ENCODE measurements at regions not wholly inside any gene's neighbourhood (a gene's known extent, or its start where the extent isn't known, plus 50 kb on each side); places are given as distances from the start of the nearest gene placed in this dataset.

DNA sequence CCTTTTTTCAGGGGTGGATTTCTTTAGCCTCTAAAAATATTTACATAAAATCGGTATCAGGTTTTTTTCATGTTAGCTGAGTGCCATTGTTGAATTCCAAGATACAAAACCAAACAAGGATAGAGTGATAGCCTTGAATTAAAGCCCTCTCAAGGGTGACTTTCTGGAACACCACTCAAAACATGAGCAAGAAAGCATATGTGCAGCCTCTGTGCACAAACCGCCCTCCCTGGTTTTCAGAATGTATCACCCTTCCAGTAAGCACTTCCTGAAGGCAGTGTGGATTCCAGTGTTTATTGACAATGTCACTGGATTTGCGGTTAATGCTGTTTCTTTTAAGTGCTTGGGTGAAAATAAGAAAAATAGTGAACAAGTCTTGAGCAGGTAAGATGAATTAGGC is 597.7 kb downstream of the TMEM114 start:
- no peak overlapping the region for H3K27ac ChIP-seq (ENCODE audit: low read depth, low read length)
- H3K9me3 ChIP-seq (ENCODE audit: insufficient read depth, low read length): no peaks in the 10 kb centered on the region
- H3F3A ChIP-seq (ENCODE audit: insufficient read depth): no peaks in the 10 kb centered on the region
- no peak overlapping the region for H2AFZ ChIP-seq (ENCODE audit: low read depth, low read length, severe bottlenecking)
- H3K79me2 ChIP-seq (ENCODE audit: insufficient read depth, low read length): no peaks in the 10 kb centered on the region
- no peaks in the 10 kb centered on the region for H3K9me2 ChIP-seq (replicated peaks; ENCODE audit: insufficient read depth, low read length)
- no peaks in the 10 kb centered on the region for H4K20me1 ChIP-seq (ENCODE audit: low read depth, low read length)
- H3K4me2 ChIP-seq (ENCODE audit: low read depth, low read length, poor library complexity, severe bottlenecking): no peak overlapping the region
- no peaks in the 10 kb centered on the region for H3K27me3 ChIP-seq (ENCODE audit: low read length)
- no peak overlapping the region for H3K4me3 ChIP-seq (ENCODE audit: insufficient read depth, low read length, poor library complexity, severe bottlenecking)
- TF ChIP-seq CTCF (IDR thresholded peaks at IDR 0.05; ENCODE audit: insufficient read depth, low read length, poor library complexity, severe bottlenecking) (no peak), EZH2phosphoT487 (conservative IDR thresholded peaks at IDR 0.05; ENCODE audit: low read length) (no peak)
- no peaks in the 10 kb centered on the region for H3K36me3 ChIP-seq (ENCODE audit: low read length)
- no peak overlapping the region for H3K9ac ChIP-seq (ENCODE audit: low read length)

GRCh38 chr16:7990626-7991260 is 599.6 kb downstream of the TMEM114 start:
- Histone ChIP-seq H3K9me3 (ENCODE audit: insufficient read depth, low read length) (no peaks in the 10 kb centered on the region), H3K9me2 (replicated peaks; ENCODE audit: insufficient read depth, low read length) (no peaks in the 10 kb centered on the region), H4K20me1 (ENCODE audit: low read depth, low read length) (no peaks in the 10 kb centered on the region), H2AFZ (ENCODE audit: low read depth, low read length, severe bottlenecking) (no peak overlapping the region), H3F3A (ENCODE audit: insufficient read depth) (no peaks in the 10 kb centered on the region), H3K4me3 (ENCODE audit: insufficient read depth, low read length, poor library complexity, severe bottlenecking) (no peak overlapping the region), H3K27ac (ENCODE audit: low read depth, low read length) (no peak overlapping the region), H3K79me2 (ENCODE audit: insufficient read depth, low read length) (no peaks in the 10 kb centered on the region), H3K4me2 (ENCODE audit: low read depth, low read length, poor library complexity, severe bottlenecking) (no peak overlapping the region), H3K9ac (ENCODE audit: low read length) (no peak overlapping the region), H3K36me3 (ENCODE audit: low read length) (no peaks in the 10 kb centered on the region), H3K27me3 (ENCODE audit: low read length) (no peaks in the 10 kb centered on the region)
- TF ChIP-seq CTCF (IDR thresholded peaks at IDR 0.05; ENCODE audit: insufficient read depth, low read length, poor library complexity, severe bottlenecking): no peak

DNA sequence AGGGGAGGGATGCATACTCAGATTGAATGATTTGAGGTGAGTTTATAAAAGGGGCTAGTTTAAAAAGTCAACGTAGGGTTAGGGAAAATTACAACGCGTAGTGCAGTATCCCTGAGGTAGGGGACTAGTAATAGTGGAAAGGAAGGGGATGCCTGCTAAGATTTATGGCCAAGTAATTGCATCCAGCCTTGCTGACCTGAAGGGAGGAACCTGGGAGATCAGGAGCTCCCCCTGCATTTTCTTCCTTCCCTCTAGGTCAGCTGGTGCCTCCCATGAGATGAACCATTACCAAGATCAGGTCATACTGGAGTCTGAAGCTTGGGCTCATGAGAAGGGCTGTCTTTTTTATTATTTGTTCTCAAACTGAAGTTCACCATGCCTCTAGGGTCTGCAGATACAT is 606.6 kb downstream of the TMEM114 start:
- Histone ChIP-seq H3K4me3 (ENCODE audit: insufficient read depth, low read length, poor library complexity, severe bottlenecking) (no peak overlapping the region), H3K4me2 (ENCODE audit: low read depth, low read length, poor library complexity, severe bottlenecking) (no peak overlapping the region), H3K79me2 (ENCODE audit: insufficient read depth, low read length) (no peaks in the 10 kb centered on the region), H3K36me3 (ENCODE audit: low read length) (no peaks in the 10 kb centered on the region), H3F3A (ENCODE audit: insufficient read depth) (no peaks in the 10 kb centered on the region), H2AFZ (ENCODE audit: low read depth, low read length, severe bottlenecking) (no peak overlapping the region), H3K9me2 (replicated peaks; ENCODE audit: insufficient read depth, low read length) (no peaks in the 10 kb centered on the region), H3K9ac (ENCODE audit: low read length) (no peak overlapping the region), H3K27ac (ENCODE audit: low read depth, low read length) (no peak overlapping the region), H3K27me3 (ENCODE audit: low read length) (no peaks in the 10 kb centered on the region), H3K9me3 (ENCODE audit: insufficient read depth, low read length) (no peaks in the 10 kb centered on the region), H4K20me1 (ENCODE audit: low read depth, low read length) (no peaks in the 10 kb centered on the region)
- TF ChIP-seq CTCF (IDR thresholded peaks at IDR 0.05; ENCODE audit: insufficient read depth, low read length, poor library complexity, severe bottlenecking): no peak
- no peak for TF ChIP-seq EZH2phosphoT487 (conservative IDR thresholded peaks at IDR 0.05; ENCODE audit: low read length)
